ENCODE measurements at regions not wholly inside any gene's neighbourhood (a gene's known extent, or its start where the extent isn't known, plus 50 kb on each side); places are given as distances from the start of the nearest gene placed in this dataset.

DNA sequence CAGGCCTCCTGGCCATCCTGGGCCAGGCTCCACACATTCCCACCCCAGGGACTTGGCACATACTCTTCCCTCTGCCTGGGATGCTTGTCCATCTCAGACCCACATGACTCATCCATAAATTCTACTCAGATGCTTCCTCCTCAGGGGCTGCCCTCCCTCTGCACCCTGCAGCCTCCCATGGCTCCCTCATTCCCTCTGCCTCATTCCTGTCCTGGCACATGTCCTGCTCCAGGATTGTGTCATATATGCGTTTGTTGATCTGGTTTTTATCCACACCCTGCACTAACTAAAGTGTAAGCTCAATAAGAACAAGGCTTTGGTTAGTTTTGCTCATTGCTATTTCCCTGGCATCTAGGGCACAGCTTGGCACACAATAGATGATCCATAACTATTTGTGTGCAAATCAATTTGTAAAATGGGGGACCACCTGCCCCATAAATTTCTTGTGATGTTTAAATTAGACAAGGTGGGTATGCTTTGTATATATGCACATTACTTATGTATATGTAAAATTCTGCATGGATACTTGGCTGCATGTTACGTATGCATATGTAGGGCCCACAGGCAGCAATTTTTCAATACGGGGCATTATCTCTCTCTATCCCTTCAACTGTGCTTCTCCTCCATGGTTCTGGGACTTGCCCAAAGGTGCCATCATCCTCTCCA is 191.4 kb downstream of the PTPRU start:
- TF ChIP-seq, protein P1, sequence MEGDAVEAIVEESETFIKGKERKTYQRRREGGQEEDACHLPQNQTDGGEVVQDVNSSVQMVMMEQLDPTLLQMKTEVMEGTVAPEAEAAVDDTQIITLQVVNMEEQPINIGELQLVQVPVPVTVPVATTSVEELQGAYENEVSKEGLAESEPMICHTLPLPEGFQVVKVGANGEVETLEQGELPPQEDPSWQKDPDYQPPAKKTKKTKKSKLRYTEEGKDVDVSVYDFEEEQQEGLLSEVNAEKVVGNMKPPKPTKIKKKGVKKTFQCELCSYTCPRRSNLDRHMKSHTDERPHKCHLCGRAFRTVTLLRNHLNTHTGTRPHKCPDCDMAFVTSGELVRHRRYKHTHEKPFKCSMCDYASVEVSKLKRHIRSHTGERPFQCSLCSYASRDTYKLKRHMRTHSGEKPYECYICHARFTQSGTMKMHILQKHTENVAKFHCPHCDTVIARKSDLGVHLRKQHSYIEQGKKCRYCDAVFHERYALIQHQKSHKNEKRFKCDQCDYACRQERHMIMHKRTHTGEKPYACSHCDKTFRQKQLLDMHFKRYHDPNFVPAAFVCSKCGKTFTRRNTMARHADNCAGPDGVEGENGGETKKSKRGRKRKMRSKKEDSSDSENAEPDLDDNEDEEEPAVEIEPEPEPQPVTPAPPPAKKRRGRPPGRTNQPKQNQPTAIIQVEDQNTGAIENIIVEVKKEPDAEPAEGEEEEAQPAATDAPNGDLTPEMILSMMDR (IDR thresholded peaks at IDR 0.05; ENCODE audit: control insufficient read depth, insufficient read depth, low read depth, low read length, missing control alignments), result no peak
- H3K4me3 ChIP-seq (ENCODE audit: control insufficient read depth, low read depth, low read length), result no peak overlapping the region
- no peak for DNase-seq (ENCODE audit: low read depth)

DNA sequence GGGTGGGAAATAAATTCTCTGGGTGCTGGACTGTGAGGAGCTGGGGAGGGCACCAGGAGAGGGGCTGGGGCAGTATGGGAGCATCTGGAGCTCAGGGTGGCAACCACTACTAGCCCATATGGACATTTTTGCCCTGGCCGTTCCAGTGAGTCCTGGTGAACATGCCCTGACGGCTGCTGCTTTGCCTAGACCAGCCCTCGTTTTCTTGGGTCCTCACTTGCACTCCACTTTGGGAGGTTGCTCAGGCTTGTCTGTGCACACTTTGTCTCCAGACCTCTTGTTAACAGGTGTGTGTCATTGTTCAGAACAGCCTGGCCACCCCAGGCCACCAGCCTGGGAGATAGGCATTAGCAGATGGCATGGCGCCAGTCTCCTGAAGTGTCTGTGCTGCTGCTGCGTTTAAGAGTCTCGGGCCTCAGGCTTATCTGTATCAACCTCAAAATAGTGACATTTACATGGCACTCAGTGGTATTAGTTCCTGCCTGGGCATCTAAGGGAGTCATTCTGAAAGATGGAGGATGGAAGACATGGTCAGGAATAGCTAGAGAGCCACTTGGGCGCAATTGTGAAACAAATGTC is 190.5 kb downstream of the PTPRU start:
- TF ChIP-seq, protein P1 (IDR thresholded peaks at IDR 0.05; ENCODE audit: control insufficient read depth, insufficient read depth, low read depth, low read length, missing control alignments), result no peak
- no peak for DNase-seq (ENCODE audit: low read depth)
- no peak overlapping the region for H3K4me3 ChIP-seq (ENCODE audit: control insufficient read depth, low read depth, low read length)

DNA sequence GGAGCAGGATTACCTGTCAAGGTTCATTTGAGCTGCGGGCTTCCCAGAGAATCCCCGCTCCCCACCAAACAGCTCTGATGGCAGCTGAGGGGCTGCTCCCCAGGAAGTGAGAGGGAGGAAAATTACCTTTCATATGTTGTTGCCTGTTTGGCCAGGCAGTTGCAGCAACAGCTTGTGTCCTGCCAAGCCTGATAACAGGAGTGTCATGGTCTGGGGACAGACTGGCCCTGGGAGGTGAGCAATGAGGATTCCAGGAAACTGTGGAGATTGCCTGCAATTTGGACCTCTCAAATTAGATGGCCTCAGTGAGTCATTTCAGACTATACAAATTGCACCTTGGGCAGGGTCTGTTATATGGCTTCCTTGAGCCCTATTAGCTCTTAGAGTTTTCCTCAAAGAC is 189.3 kb downstream of the PTPRU start:
- TF ChIP-seq, protein P1 (IDR thresholded peaks at IDR 0.05; ENCODE audit: control insufficient read depth, insufficient read depth, low read depth, low read length, missing control alignments), result no peak
- H3K4me3 ChIP-seq (ENCODE audit: control insufficient read depth, low read depth, low read length), result no peak overlapping the region
- DNase-seq (ENCODE audit: low read depth), result no peak

DNA sequence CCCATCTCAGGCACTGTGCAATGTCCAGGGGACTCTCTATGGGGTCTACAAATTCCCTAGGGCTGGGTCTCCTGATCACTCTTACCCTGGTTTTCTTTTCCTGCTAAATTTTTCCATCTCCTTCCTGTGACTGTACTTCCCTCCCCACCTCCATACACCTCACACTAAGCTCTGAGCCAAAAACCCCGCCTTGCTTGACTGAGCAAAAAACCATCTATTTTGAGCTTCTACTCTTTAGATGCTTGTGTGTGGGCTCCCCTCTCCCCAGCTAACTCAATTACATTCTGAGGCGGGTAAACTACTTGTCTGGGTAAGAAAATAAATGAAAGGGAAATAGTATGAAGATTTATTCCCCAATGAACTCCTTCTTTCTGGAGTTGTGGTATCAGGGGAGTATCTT is 187.9 kb downstream of the PTPRU start:
- DNase-seq (ENCODE audit: low read depth), result no peak
- TF ChIP-seq, protein P1 (IDR thresholded peaks at IDR 0.05; ENCODE audit: control insufficient read depth, insufficient read depth, low read depth, low read length, missing control alignments), result no peak
- H3K4me3 ChIP-seq (ENCODE audit: control insufficient read depth, low read depth, low read length), result no peak overlapping the region

DNA sequence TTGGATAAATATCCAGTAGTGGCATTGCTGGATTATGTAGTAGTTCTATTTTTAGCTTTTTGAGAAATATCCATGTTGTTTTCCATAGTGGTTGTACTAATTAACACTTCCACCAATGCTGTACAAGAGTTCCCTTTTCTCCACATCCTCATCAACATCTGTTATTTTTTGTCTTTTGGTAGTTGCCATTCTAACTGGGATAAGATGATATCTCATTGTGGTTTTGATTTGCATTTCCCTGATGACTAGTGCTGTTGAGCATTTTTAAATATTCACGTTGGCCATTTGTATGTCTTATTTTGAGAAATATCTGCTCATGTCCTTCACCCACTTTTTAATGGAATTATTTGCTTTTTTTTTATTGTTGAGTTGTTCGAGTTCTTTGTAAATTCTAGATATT is 183.9 kb downstream of the PTPRU start:
- DNase-seq (ENCODE audit: low read depth), result no peak

DNA sequence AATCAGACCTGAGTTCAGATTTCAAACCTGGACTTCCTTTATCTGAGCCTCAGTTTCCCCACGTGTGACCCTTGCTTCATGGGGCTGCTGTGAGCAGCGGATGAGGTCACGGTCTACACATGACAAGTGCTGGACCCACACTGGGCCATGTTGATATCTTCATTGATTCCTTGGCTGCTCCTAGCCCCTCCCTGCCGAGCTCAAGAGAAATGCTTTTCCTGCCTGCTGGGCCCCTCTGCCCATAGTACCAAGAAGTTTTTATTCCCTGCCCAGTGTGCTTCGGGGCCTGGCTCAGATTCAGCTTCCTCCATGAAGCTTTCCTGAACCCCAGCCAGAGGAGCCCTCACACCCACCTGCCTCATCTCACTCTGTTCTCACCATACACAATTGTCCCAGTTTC is 181.6 kb downstream of the PTPRU start:
- TF ChIP-seq, protein P1 (IDR thresholded peaks at IDR 0.05; ENCODE audit: control insufficient read depth, insufficient read depth, low read depth, low read length, missing control alignments), result no peak
- no peak for DNase-seq (ENCODE audit: low read depth)
- no peak overlapping the region for H3K4me3 ChIP-seq (ENCODE audit: control insufficient read depth, low read depth, low read length)

More for the DNA sequence above, 183.9 kb downstream of the PTPRU start:
- TF ChIP-seq, protein P1 (IDR thresholded peaks at IDR 0.05; ENCODE audit: control insufficient read depth, insufficient read depth, low read depth, low read length, missing control alignments), result no peak
- no peak overlapping the region for H3K4me3 ChIP-seq (ENCODE audit: control insufficient read depth, low read depth, low read length)

Measured in AG09309 (cell line).